Stimulated activated CD8-positive, alpha-beta memory T cell treated with anti-CD3 and anti-CD28 coated beads, Interleukin-7, amount 100 ng/mL, for 24 hours (primary cell): ENCODE measurements at regions not wholly inside any gene's neighbourhood (a gene's known extent, or its start where the extent isn't known, plus 50 kb on each side); places are given as distances from the start of the nearest gene placed in this dataset.

Experiments used
- DNase-seq: peaks from one replicate; pipeline ENCODE4 v3.0.0-alpha.2; 2020; ENCODE audit warnings: low read depth

- DNase-seq, result no peak
Observed at GRCh38 chr21:23732776-23733175, 1874.5 kb downstream of the MRPL39 start.

- no peak for DNase-seq
Observed at GRCh38 chr21:23729331-23729730, 1878.0 kb downstream of the MRPL39 start.

GRCh38 chr21:23725576-23725975, 1881.7 kb downstream of the MRPL39 start:
- DNase-seq, result no peak

- no peak for DNase-seq
Observed at GRCh38 chr21:23718446-23719285, 1888.6 kb downstream of the MRPL39 start.

GRCh38 chr21:23712166-23712565, 1895.1 kb downstream of the MRPL39 start:
- no peak for DNase-seq

GRCh38 chr21:23706431-23706830, 1900.8 kb downstream of the MRPL39 start:
- DNase-seq, result no peak

- DNase-seq, result no peak
Observed at GRCh38 chr21:23699402-23699801, 1907.9 kb downstream of the MRPL39 start.

- DNase-seq, result no peak
Observed at GRCh38 chr21:23698619-23699018, 1908.7 kb downstream of the MRPL39 start.

- no peak for DNase-seq
Observed at GRCh38 chr21:23695443-23695842, 1911.8 kb downstream of the MRPL39 start.

- DNase-seq, result no peak
Observed at GRCh38 chr21:23694390-23694789, 1912.9 kb downstream of the MRPL39 start.

- DNase-seq, result no peak
Observed at GRCh38 chr21:23690316-23690715, 1917.0 kb downstream of the MRPL39 start.

GRCh38 chr21:23686737-23687523, 1920.4 kb downstream of the MRPL39 start:
- DNase-seq, result no peak

- DNase-seq, result no peak
Observed at GRCh38 chr21:23684431-23684830, 1922.8 kb downstream of the MRPL39 start.

- DNase-seq, result no peak
Observed at GRCh38 chr21:23664193-23664694, 1943.0 kb downstream of the MRPL39 start.

GRCh38 chr21:23660560-23660959, 1946.7 kb downstream of the MRPL39 start:
- no peak for DNase-seq

GRCh38 chr21:23644768-23645167, 1962.5 kb downstream of the MRPL39 start:
- no peak for DNase-seq

GRCh38 chr21:23639721-23640120, 1967.6 kb downstream of the MRPL39 start:
- DNase-seq, result no peak

- DNase-seq, result no peak
Observed at GRCh38 chr21:23638131-23638695, 1969.1 kb downstream of the MRPL39 start.

GRCh38 chr21:23633447-23633940, 1973.8 kb downstream of the MRPL39 start:
- no peak for DNase-seq

GRCh38 chr21:23624281-23624680, 1983.0 kb downstream of the MRPL39 start:
- no peak for DNase-seq

GRCh38 chr21:23613014-23613413, 1994.3 kb downstream of the MRPL39 start:
- DNase-seq, result no peak

- DNase-seq, result no peak
Observed at GRCh38 chr21:23612210-23612609, 1995.1 kb downstream of the MRPL39 start.
